ENCODE measurements at regions not wholly inside any gene's neighbourhood (a gene's known extent, or its start where the extent isn't known, plus 50 kb on each side); places are given as distances from the start of the nearest gene placed in this dataset.

- TF ChIP-seq CTCF (IDR thresholded peaks at IDR 0.05) = no peak
- intact Hi-C loops (cut with DNase I) = no loop called here
- ATAC-seq (no peak), DNase-seq (no peak)
- no peak overlapping the region for H3K4me3 ChIP-seq
- 81 to 87% (median 82%) methylated on average over 5 of the region's 5 CpGs for WGBS, 3 donors
- H3K27ac ChIP-seq = no peak overlapping the region
- no peaks in the 10 kb centered on the region for H3K4me1 ChIP-seq
- H3K27me3 ChIP-seq (ENCODE audit: insufficient read depth in 3 of 3, low read length in 2 of 3) = no peaks in the 10 kb centered on the region
- no peaks in the 10 kb centered on the region for H3K9me3 ChIP-seq
- no peaks in the 10 kb centered on the region for H3K36me3 ChIP-seq (ENCODE audit: insufficient read depth in 1 of 2, low read depth in 1 of 2)
Measured at GRCh38 chr20:19090332-19090731, 122.1 kb upstream of the SLC24A3 start.

- Histone ChIP-seq H3K27me3 (ENCODE audit: insufficient read depth in 3 of 3, low read length in 2 of 3) (no peaks in the 10 kb centered on the region), H3K27ac (no peak overlapping the region), H3K9me3 (no peaks in the 10 kb centered on the region), H3K36me3 (ENCODE audit: insufficient read depth in 1 of 2, low read depth in 1 of 2) (no peaks in the 10 kb centered on the region), H3K4me1 (no peaks in the 10 kb centered on the region), H3K4me3 (no peak overlapping the region)
- no peak for TF ChIP-seq CTCF (IDR thresholded peaks at IDR 0.05)
- WGBS, 3 donors = 57 to 65% (median 59%) methylated on average over 5 of the region's 5 CpGs
- DNase-seq (no peak), ATAC-seq (peak in 3 of 4 donors; percentile 51 to 90 (median 67))
- intact Hi-C loops (cut with DNase I) = no loop called here
Measured at GRCh38 chr20:19094959-19095541, 117.4 kb upstream of the SLC24A3 start.

- DNase-seq (no peak), ATAC-seq (no peak)
- no peak for TF ChIP-seq CTCF (IDR thresholded peaks at IDR 0.05)
- Histone ChIP-seq H3K27ac (no peak overlapping the region), H3K4me3 (no peak overlapping the region), H3K36me3 (ENCODE audit: insufficient read depth in 1 of 2, low read depth in 1 of 2) (no peaks in the 10 kb centered on the region), H3K9me3 (no peaks in the 10 kb centered on the region), H3K4me1 (no peaks in the 10 kb centered on the region), H3K27me3 (ENCODE audit: insufficient read depth in 3 of 3, low read length in 2 of 3) (no peaks in the 10 kb centered on the region)
- intact Hi-C loops (cut with DNase I) = no loop called here
- WGBS, 3 donors = 69 to 74% (median 74%) methylated on average over 5 of the region's 5 CpGs
Measured at GRCh38 chr20:19095762-19096161, 116.7 kb upstream of the SLC24A3 start.

- 90 to 96% (median 91%) methylated on average over 2 of the region's 2 CpGs for WGBS, 3 donors
Measured at GRCh38 chr20:19096843-19097242, 115.6 kb upstream of the SLC24A3 start.

More at GRCh38 chr20:19096843-19097242, 115.6 kb upstream of the SLC24A3 start:
- no peaks in the 10 kb centered on the region for H3K4me1 ChIP-seq
- no peak for TF ChIP-seq CTCF (IDR thresholded peaks at IDR 0.05)
- no peaks in the 10 kb centered on the region for H3K27me3 ChIP-seq (ENCODE audit: insufficient read depth in 3 of 3, low read length in 2 of 3)
- H3K4me3 ChIP-seq = no peak overlapping the region
- no peak for DNase-seq
- ATAC-seq = no peak
- no peaks in the 10 kb centered on the region for H3K9me3 ChIP-seq
- intact Hi-C loops (cut with DNase I) = no loop called here
- no peaks in the 10 kb centered on the region for H3K36me3 ChIP-seq (ENCODE audit: insufficient read depth in 1 of 2, low read depth in 1 of 2)
- H3K27ac ChIP-seq = no peak overlapping the region
